Tibial nerve (tissue), 3 donors: ENCODE measurements at regions not wholly inside any gene's neighbourhood (a gene's known extent, or its start where the extent isn't known, plus 50 kb on each side); places are given as distances from the start of the nearest gene placed in this dataset.

Experiments used
- POLR2A ChIP-seq, 2 donors: fragments of 450-650 bp; IDR thresholded peaks; one replicate each; pipeline ENCODE4 v1.6.1; 2017; ENCODE audit warnings: antibody characterized with exemption in 2 of 2, mild to moderate bottlenecking in 2 of 2, moderate library complexity in 2 of 2
- TF ChIP-seq, protein P1 (sequence below), 5 experiments: fragments of 200-600 bp in 3 of 5; fragments of 450-650 bp in 2 of 5; sonication (generic) in 3 of 5; IDR thresholded peaks; one replicate each; pipeline ENCODE4 v1.5.1; 2016 to 2019; ENCODE audit warnings: antibody characterized with exemption in 5 of 5, mild to moderate bottlenecking in 3 of 5, moderate library complexity in 2 of 5

- TF ChIP-seq, protein P1, sequence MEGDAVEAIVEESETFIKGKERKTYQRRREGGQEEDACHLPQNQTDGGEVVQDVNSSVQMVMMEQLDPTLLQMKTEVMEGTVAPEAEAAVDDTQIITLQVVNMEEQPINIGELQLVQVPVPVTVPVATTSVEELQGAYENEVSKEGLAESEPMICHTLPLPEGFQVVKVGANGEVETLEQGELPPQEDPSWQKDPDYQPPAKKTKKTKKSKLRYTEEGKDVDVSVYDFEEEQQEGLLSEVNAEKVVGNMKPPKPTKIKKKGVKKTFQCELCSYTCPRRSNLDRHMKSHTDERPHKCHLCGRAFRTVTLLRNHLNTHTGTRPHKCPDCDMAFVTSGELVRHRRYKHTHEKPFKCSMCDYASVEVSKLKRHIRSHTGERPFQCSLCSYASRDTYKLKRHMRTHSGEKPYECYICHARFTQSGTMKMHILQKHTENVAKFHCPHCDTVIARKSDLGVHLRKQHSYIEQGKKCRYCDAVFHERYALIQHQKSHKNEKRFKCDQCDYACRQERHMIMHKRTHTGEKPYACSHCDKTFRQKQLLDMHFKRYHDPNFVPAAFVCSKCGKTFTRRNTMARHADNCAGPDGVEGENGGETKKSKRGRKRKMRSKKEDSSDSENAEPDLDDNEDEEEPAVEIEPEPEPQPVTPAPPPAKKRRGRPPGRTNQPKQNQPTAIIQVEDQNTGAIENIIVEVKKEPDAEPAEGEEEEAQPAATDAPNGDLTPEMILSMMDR (IDR thresholded peaks at IDR 0.05): no peak
- TF ChIP-seq POLR2A (IDR thresholded peaks at IDR 0.05): no peak
Measured at GRCh38 chr18:28816155-28816554, 639.2 kb upstream of the CDH2 start.
